Omental fat pad (tissue), 3 donors: ENCODE measurements at regions not wholly inside any gene's neighbourhood (a gene's known extent, or its start where the extent isn't known, plus 50 kb on each side); places are given as distances from the start of the nearest gene placed in this dataset.
"Not testable (repeated sequence)": the region's sequence is repeated elsewhere in the genome, so short reads cannot be mapped to it uniquely, and the experiment has no call there.

ENCODE experiments used
- ATAC-seq: fragments of 150-250 bp; one replicate; pipeline ENCODE4 v1.9.1; 2016; ENCODE audit warnings: mild to moderate bottlenecking, moderate library complexity; ENCODE audit not compliant: low FRiP score
- DNase-seq: peaks from one replicate; pipeline ENCODE4 v3.0.0-alpha.2; 2019; ENCODE audit warnings: low spot score
- CTCF ChIP-seq, 3 donors: fragments of 450-650 bp; IDR thresholded peaks; one replicate each; pipeline ENCODE4 v1.5.1; 2016 to 2017; ENCODE audit warnings: antibody characterized with exemption in 3 of 3, mild to moderate bottlenecking in 3 of 3, moderate library complexity in 2 of 3

GRCh38 chr3:153555919-153556318 is 393.9 kb downstream of the RAP2B start:
- ATAC-seq (no peak), DNase-seq (no peak)
- no peak for TF ChIP-seq CTCF (IDR thresholded peaks at IDR 0.05)

GRCh38 chr3:153559366-153559765 is 397.3 kb downstream of the RAP2B start:
- DNase-seq, ATAC-seq: not testable (repeated sequence)

- ATAC-seq, result no peak
- no peak for DNase-seq
- no peak for TF ChIP-seq CTCF (IDR thresholded peaks at IDR 0.05)
These were observed 405.0 kb downstream of the RAP2B start for GRCh38 chr3:153567011-153567410.

- DNase-seq, result no peak
- TF ChIP-seq CTCF (IDR thresholded peaks at IDR 0.05), result no peak
- no peak for ATAC-seq
These were observed 405.5 kb downstream of the RAP2B start for GRCh38 chr3:153567556-153567955.

- DNase-seq, ATAC-seq: not testable (repeated sequence)
These were observed 408.5 kb downstream of the RAP2B start for GRCh38 chr3:153570481-153570880.

GRCh38 chr3:153572165-153572564 is 410.1 kb downstream of the RAP2B start:
- no peak for DNase-seq
- ATAC-seq, result peak; percentile 73
- TF ChIP-seq CTCF (IDR thresholded peaks at IDR 0.05), result no peak

GRCh38 chr3:153572654-153573053 is 410.6 kb downstream of the RAP2B start:
- no peak for ATAC-seq
- no peak for TF ChIP-seq CTCF (IDR thresholded peaks at IDR 0.05)
- DNase-seq, result no peak

GRCh38 chr3:153573481-153573880 is 411.5 kb downstream of the RAP2B start:
- ATAC-seq (no peak), DNase-seq (no peak)
- TF ChIP-seq CTCF (IDR thresholded peaks at IDR 0.05), result no peak
